HG02588 (cell line): ENCODE measurements at regions not wholly inside any gene's neighbourhood (a gene's known extent, or its start where the extent isn't known, plus 50 kb on each side); places are given as distances from the start of the nearest gene placed in this dataset.

ENCODE experiments used
- ATAC-seq: cut with Tn5 transposase; IDR thresholded peaks from one replicate; pipeline ENCODE4 v1.9.1; 2021; ENCODE audit warnings: mild to moderate bottlenecking, moderate library complexity; ENCODE audit not compliant: unreplicated experiment

DNA sequence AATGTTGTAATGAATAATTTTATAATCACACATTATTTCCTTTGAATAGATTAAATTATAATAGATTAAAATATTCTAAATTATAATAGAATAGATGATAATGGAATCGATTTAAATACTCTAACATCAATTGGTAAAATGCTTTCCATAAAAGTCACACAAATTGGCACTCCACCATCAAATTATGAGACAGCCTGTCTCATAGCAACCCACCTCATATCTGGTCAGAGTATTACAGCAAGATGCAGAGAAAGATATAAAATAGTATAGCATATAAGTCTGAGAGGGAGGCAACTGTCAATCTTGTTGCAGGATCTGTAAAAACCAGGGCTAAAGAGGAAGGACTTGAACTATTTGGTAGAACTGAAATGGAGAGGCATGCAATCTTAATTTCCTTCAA is 98.4 kb upstream of the NCKAP5 start:
- ATAC-seq = no peak

DNA sequence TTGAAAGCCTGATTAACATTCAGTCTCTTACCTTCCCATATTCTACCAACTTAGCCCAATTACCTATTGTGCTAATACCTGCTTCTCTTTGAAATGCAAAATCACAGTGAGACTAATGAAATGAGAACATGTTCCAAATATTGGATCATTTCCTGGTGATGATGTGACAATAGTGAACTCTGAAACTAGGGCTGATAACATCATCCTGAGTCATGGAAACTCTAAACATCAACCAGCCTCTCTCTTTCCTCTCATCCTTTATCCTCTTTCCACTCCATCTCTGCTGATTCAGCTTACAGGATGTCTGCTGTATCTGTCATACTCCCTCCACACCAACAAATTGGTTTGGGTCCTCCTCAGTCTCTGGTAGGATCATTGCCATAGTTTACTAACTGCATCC is 98.8 kb upstream of the NCKAP5 start:
- ATAC-seq = no peak

GRCh38 chr2:133667968-133668367 is 99.7 kb upstream of the NCKAP5 start:
- ATAC-seq = no peak

- ATAC-seq = no peak
Measured at GRCh38 chr2:133668547-133668946, 100.3 kb upstream of the NCKAP5 start.

GRCh38 chr2:133673305-133673905 is 105.1 kb upstream of the NCKAP5 start:
- ATAC-seq = no peak

- ATAC-seq = no peak
Measured at GRCh38 chr2:133674066-133674432, 105.8 kb upstream of the NCKAP5 start.

DNA sequence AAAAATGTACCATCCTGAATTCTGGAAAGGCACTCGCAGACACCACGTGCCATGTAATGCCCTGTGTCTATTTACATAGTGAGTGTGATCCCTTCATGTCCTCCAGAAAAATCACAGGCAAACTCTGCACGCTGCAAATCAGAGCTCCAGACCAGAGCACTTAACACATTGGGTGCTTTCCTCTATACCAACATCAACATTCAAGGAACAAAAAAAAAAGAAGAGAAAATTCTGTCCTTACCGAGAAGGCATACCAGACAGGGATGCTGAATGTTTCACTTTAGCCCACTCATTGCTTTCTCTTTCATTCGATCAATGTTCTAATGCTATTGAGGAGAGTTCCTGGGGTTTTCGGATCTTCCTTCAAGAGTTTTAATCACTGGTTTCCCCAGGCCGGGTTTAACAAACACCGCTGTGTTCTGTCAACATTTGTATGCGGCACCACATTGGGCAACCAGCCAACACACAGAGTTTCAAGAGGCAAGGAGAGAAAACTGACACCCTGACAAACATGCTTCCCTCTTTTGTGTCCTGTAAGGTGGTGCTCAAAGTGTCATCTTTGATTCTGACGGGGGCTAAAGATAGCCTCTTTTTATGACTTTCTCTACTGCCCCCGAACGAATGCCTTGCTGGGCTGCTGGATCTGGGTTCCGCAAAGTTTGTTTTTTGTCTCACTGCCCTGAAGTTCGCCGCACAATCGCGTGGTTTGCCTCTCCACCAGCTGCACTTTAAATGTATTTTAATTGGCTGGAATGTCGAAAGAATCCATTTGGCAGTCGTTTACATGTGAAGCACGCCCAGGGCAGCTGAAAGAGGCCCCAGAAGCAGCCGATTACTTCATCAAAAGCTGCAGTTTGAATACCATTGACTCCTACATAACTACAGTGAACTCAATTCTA is 106.4 kb upstream of the NCKAP5 start:
- ATAC-seq = no peak

DNA sequence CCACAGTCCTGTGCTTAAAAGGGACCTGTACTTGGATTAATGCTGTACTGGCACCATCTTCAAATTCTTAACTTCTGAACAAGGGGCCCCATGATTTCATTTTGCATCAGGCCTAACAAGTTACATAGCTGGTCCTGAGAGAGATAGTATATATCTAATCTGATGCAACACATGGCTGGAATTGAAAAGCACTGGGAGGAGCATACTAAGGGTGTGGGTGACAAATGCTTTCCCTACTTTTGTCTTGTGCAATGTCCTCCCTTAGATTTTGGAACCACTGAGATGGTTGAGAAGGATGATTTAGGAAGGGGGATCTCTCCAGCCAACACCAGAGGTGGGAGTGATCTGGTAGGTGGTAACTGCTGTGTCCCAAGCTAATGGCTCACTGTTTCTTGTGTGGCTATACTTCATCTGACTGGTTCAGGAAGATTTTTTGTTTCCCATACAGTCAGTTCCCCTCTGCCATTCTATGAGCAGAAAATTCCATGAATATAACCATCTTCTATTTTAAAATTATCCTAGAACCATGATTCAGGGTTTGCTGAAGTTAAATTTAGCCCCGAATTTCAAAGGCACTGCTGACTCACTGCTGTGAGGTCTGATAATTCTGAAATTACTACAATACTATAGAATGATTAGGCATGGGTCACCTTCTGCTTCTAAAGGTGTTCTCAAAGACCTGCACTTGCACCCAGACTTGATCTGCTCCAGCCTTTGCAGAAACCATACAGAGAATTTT is 108.3 kb upstream of the NCKAP5 start:
- ATAC-seq = no peak

DNA sequence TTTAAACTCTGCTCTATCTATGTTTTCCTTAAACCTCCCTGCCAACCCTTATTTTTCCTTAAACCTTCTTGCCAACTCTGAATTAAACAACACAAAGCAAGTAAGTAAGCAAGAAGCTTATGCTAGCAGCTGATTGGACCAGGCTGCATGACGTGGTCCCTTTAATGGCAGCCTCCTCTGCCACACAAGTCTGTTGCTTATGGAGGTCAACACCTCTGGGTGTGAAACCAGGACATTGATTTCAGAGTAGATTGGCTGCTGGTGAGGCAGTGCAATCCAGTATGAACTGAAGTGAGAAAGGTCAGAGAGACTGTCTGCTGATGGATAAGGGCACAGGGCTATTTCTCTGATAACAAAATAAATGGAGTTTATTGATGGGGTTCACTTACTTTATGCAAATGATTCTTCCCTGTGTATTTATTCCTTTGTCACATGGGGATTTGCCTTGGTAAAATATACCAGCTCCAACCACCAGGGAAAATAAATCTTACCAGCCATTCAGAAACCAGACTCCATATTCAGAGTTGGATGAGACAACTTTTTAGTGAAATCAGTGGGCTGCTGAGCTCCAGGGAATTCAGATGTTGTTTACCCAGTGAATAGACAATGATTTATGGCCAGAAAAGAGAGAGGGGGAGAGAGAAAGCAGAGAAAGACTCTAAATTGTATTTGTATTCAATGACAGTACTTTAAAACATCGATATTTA is 112.2 kb upstream of the NCKAP5 start:
- no peak for ATAC-seq

DNA sequence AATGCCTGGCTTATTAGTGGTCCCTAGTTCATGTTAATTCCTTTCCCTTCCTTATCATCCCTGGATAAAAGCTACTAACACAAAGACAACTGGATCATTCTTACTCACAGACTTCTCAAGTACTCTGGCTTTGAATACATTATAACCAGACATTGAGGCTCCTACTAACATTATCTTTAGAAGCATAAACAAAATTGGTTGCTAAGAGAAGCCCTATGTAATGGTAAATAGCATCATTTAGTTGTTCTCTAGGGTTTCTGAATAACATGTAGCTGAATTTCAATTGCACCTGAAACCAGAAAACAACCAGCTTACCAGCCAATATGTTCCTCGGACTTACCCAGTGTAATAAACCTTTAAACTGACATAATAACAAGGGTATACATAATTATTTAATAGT is 114.1 kb upstream of the NCKAP5 start:
- no peak for ATAC-seq

DNA sequence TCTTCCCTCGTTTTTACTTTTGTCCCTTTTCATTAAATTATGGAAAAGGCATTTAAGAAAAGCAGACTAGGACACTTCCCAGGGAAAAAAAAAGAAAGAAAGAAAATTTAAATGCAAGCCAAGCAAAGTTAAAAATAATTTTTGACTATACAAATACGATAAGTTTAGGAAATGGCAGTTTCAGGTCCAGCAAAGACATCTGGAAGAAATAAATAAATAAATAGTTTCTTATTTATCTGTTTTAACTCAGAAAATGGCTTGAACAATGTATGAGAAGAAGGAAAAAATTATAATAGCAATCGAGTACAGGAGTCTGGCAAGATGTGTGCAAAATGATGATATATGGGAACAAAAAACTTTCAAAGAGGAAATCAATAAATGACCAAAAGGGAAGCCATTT is 114.6 kb upstream of the NCKAP5 start:
- no peak for ATAC-seq

- no peak for ATAC-seq
Measured at GRCh38 chr2:133685636-133686215, 117.5 kb upstream of the NCKAP5 start.

DNA sequence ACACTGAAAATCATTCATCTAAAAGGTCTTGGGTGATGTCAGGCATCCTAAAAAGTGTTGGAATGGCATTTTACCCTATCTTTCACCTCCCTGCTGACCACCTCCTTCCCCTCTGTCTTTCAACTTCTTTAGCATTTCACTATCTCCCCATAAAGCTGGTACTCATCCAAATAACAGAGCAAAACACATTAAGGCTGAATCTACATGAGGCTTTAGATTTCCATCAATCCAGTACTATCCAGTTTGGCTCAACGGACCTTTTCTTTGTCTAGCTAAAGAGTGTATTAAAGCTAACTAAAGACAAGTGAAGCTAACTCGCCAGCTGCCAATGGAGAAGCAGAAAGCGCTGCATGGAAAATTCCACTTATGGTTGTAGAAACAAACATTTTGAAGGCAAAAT is 122.5 kb upstream of the NCKAP5 start:
- ATAC-seq = no peak

- ATAC-seq = no peak
Measured at GRCh38 chr2:133691336-133691735, 123.1 kb upstream of the NCKAP5 start.

DNA sequence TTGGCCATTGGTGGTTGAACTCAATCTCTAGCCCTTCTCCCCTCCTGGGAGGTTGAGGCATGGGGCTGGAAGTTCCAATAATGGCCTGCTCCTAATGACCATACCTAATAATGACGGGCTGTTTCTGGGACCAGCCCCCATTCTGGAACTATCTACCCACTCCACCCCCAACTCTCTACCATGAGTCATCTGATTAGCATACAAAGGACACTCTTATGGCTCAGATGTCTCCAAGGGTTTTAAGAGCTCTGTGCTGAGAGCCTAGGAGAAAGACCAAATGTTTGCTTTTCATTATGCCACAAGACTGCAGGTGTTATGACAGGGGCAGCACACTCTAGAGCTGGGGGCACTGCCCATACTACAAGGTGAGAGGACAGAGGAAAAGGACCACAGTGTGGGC is 137.0 kb upstream of the NCKAP5 start:
- no peak for ATAC-seq

DNA sequence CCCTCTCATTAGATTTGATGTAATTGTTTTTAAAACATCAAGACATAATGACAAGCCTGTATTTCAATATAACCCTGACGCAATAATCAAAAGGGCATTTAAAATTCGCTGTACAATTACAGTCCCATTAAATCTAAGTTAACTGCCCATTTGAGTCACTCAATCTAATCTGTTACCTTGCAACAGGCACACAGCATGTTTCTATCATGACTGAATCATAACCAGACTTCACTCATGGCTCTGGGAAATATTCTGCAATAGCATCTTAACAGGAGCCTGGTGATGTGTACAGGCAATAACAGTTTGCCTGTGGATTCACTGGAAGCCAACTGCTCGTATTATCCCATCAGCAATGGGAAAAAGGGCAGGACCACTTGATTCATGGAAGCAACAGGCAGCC is 142.3 kb upstream of the NCKAP5 start:
- ATAC-seq = no peak

DNA sequence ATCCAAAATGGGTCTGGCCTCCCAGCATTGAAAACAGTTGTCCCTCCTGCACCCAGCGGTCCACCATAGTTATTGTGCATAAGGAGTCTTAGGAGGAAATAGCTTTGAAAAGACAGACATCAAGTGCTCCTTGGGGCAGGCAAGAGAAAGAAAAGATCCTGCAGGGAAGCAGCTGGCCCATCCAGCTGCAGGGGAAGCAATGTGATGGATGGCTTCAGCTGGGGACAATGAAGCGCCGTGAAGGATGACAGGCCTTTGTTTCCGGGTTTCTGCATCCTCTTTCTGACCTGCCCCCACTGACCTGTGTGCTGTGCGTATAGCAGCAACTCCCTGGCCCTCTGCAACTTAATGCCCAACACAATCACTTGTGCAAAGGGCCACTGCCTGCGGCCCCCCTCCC is 142.9 kb upstream of the NCKAP5 start:
- ATAC-seq = no peak

GRCh38 chr2:133711806-133712205 is 143.5 kb upstream of the NCKAP5 start:
- no peak for ATAC-seq

DNA sequence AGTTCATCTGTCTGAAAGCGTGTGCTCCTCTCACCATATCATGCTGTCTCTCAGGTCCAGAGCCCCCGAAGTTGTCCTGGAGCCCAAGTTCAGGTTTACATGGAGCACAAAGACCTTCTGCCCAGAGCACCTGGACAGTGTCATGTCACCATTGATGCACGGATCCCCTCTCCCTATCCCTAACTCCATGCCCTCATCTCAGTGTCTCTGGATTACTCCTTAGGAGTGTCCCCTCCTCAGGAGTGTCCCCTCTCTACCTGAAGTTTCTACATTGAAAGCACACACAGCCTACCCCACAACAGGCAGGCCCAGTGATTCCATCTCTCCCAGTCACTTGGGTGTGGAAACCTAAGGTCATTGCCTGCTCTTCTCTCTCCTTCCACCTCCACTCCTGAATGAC is 144.1 kb upstream of the NCKAP5 start:
- ATAC-seq = no peak

- no peak for ATAC-seq
Measured at GRCh38 chr2:133713049-133713580, 144.9 kb upstream of the NCKAP5 start.

DNA sequence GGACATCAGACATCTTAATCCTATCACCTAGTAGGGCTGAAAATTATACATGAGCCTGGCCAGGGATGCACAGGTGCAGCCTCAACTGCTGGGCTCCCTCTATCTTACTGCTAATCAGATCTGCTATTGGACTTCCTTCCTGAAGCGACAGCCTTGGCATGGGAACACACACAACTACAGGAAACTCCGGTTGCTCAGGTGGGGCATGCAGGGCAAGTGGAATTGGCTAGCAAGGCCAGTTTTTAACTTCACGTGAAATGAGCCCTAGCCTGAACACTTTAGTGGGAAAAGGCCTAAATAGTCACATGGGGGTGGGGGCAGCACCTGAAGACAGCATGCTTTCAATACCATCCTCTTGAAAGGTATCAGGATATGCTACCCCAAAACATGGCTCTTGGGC is 147.9 kb upstream of the NCKAP5 start:
- no peak for ATAC-seq
